ENCODE measurements at regions not wholly inside any gene's neighbourhood (a gene's known extent, or its start where the extent isn't known, plus 50 kb on each side); places are given as distances from the start of the nearest gene placed in this dataset.

- TF ChIP-seq, protein P1, sequence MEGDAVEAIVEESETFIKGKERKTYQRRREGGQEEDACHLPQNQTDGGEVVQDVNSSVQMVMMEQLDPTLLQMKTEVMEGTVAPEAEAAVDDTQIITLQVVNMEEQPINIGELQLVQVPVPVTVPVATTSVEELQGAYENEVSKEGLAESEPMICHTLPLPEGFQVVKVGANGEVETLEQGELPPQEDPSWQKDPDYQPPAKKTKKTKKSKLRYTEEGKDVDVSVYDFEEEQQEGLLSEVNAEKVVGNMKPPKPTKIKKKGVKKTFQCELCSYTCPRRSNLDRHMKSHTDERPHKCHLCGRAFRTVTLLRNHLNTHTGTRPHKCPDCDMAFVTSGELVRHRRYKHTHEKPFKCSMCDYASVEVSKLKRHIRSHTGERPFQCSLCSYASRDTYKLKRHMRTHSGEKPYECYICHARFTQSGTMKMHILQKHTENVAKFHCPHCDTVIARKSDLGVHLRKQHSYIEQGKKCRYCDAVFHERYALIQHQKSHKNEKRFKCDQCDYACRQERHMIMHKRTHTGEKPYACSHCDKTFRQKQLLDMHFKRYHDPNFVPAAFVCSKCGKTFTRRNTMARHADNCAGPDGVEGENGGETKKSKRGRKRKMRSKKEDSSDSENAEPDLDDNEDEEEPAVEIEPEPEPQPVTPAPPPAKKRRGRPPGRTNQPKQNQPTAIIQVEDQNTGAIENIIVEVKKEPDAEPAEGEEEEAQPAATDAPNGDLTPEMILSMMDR (IDR thresholded peaks at IDR 0.05) = no peak
- no peak for TF ChIP-seq POLR2AphosphoS5 (IDR thresholded peaks at IDR 0.05)
- TF ChIP-seq EP300 (IDR thresholded peaks at IDR 0.05) = no peak
- TF ChIP-seq POLR2A (IDR thresholded peaks at IDR 0.05) = no peak
Measured at GRCh38 chr18:38010971-38011857, 445.6 kb upstream of the CELF4 start.
